HCT116 (cell line): ENCODE measurements at regions not wholly inside any gene's neighbourhood (a gene's known extent, or its start where the extent isn't known, plus 50 kb on each side); places are given as distances from the start of the nearest gene placed in this dataset.

Source experiments
- ATAC-seq: fragments of 200-7000 bp; cut with Tn5 transposase; 2 replicates; pipeline ENCODE4 v1.9.1; 2020; ENCODE audit warnings: mild to moderate bottlenecking, moderate library complexity
- BruUV-seq: library from RNA; stranded (reverse); fragments of 400-500 nt; replicated peaks from 2 replicates; lab custom pipeline; 2021; lab: Mats Ljungman, UMichigan
- CTCF ChIA-PET: fragments of 300-600 bp; sonication (Branson Sonifier 250); formaldehyde crosslinking; loops from one replicate; lab custom pipeline; 2021; ENCODE audit warnings: antibody characterized with exemption; lab: Charles Lee
- POLR2A ChIA-PET: fragments of 300-600, 350-600 bp; sonication (Branson Sonifier 250); formaldehyde crosslinking; loops from one replicate; lab custom pipeline; 2021; ENCODE audit warnings: antibody characterized with exemption; lab: Charles Lee
- RAD21 ChIA-PET, 2 experiments: fragments of 300-600 bp; sonication (Branson Sonifier 250); formaldehyde crosslinking; loops; one replicate each; lab custom pipeline; 2023; ENCODE audit warnings: low total read pairs in 2 of 2; ENCODE audit not compliant: uncharacterized antibody in 2 of 2, unreplicated experiment in 2 of 2, low non-redundant PET in 1 of 2; lab: Charles Lee
- DNase-seq: peaks from one replicate; pipeline ENCODE4 v3.0.0-alpha.2; 2010; ENCODE audit warnings: low read depth, low spot score
- H2AFZ ChIP-seq: fragments of 200-600 bp; shearing (Covaris generic), sonication (generic); 2 replicates; pipeline ENCODE4 v1.6.1; 2017; ENCODE audit warnings: low read depth, mixed run types, mixed read lengths, antibody characterized with exemption, low read length; ENCODE audit not compliant: poor library complexity, severe bottlenecking
- H3K27ac ChIP-seq: 2 replicates; pipeline ENCODE4 v1.5.1; 2012; ENCODE audit warnings: low read depth, low read length
- H3K27me3 ChIP-seq: fragments of 200-600 bp; sonication (generic); 2 replicates; pipeline ENCODE4 v1.6.1; 2016; ENCODE audit warnings: mixed run types, low read length, mixed read lengths; ENCODE audit not compliant: insufficient read depth
- H3K36me3 ChIP-seq, 2 experiments: fragments of 200-500 bp in 1 of 2; fragments of 200-600 bp in 1 of 2; sonication (Bioruptor generic) in 1 of 2; sonication (generic) in 1 of 2; 2 replicates each; pipeline versions ENCODE4 v1.5.1 to v1.6.1; 2014 to 2016; ENCODE audit warnings: low read length in 2 of 2, inconsistent platforms in 1 of 2, mixed read lengths in 1 of 2, mixed run types in 1 of 2; ENCODE audit not compliant: insufficient read depth in 2 of 2, control insufficient read depth in 1 of 2
- H3K4me1 ChIP-seq, 2 experiments: fragments of 200-600 bp in 1 of 2; sonication (generic) in 1 of 2; 2 replicates each; pipeline versions ENCODE4 v1.5.1 to v1.6.1; 2012 to 2017; ENCODE audit warnings: low read length in 2 of 2, inconsistent platforms in 1 of 2, mild to moderate bottlenecking in 1 of 2, mixed read lengths in 1 of 2, mixed run types in 1 of 2, moderate library complexity in 1 of 2; ENCODE audit not compliant: insufficient read depth in 2 of 2, control insufficient read depth in 1 of 2
- H3K4me2 ChIP-seq: fragments of 200-600 bp; sonication (generic); 2 replicates; pipeline ENCODE4 v1.6.1; 2017; ENCODE audit warnings: mixed run types, low read length, mixed read lengths
- H3K4me3 ChIP-seq, 2 experiments: fragments of 200-600 bp in 1 of 2; sonication (generic) in 1 of 2; replicated peaks in 1 of 2; 2 replicates each; pipeline ENCODE4 v1.5.1; 2011 to 2016; ENCODE audit warnings: low read length in 2 of 2, control low read depth in 1 of 2, low read depth in 1 of 2, mild to moderate bottlenecking in 1 of 2, mixed read lengths in 1 of 2, mixed run types in 1 of 2
- H3K79me2 ChIP-seq: fragments of 200-600 bp; sonication (generic); 2 replicates; pipeline ENCODE4 v1.6.1; 2017; ENCODE audit warnings: mild to moderate bottlenecking, mixed run types, low read length, moderate library complexity, mixed read lengths; ENCODE audit not compliant: insufficient read depth
- H3K9ac ChIP-seq: fragments of 200-600 bp; sonication (generic); 2 replicates; pipeline ENCODE4 v1.6.1; 2016; ENCODE audit warnings: low read length, mixed read lengths
- H3K9me2 ChIP-seq: fragments of 200-600 bp; sonication (generic), shearing (Covaris generic); 2 replicates; pipeline ENCODE4 v1.6.1; 2017; ENCODE audit warnings: mixed run types, mild to moderate bottlenecking, moderate library complexity; ENCODE audit not compliant: insufficient read depth
- H3K9me3 ChIP-seq, 2 experiments: fragments of 200-500 bp in 1 of 2; fragments of 200-600 bp in 1 of 2; sonication (Bioruptor generic) in 1 of 2; sonication (generic) in 1 of 2; 2 replicates each; pipeline ENCODE4 v1.6.1; 2014 to 2017; ENCODE audit warnings: low read length in 2 of 2, mixed read lengths in 2 of 2, inconsistent platforms in 1 of 2, low read depth in 1 of 2, mild to moderate bottlenecking in 1 of 2, mixed run types in 1 of 2, moderate library complexity in 1 of 2; ENCODE audit not compliant: control insufficient read depth in 1 of 2, insufficient read depth in 1 of 2
- H4K20me1 ChIP-seq: fragments of 200-600 bp; sonication (generic), shearing (Covaris generic); 2 replicates; pipeline ENCODE4 v1.6.1; 2017; ENCODE audit warnings: mixed run types, mild to moderate bottlenecking, moderate library complexity; ENCODE audit not compliant: insufficient read depth
- CEBPB ChIP-seq: IDR thresholded peaks from 2 replicates; pipeline ENCODE4 v1.6.1; 2012; ENCODE audit warnings: low read depth
- ELF1 ChIP-seq: IDR thresholded peaks from 2 replicates; pipeline ENCODE4 v1.6.1; 2012; ENCODE audit warnings: low read depth, borderline replicate concordance
- EZH2 ChIP-seq: fragments of 200-600 bp; sonication (generic); IDR thresholded peaks from 2 replicates; pipeline ENCODE4 v1.6.1; 2017; ENCODE audit warnings: antibody characterized with exemption, mixed run types
- EZH2phosphoT487 ChIP-seq: fragments of 200-600 bp; IDR thresholded peaks from 2 replicates; pipeline ENCODE4 v1.6.1; 2018; ENCODE audit warnings: antibody characterized with exemption, borderline replicate concordance
- FOSL1 ChIP-seq: IDR thresholded peaks from 2 replicates; pipeline ENCODE4 v1.6.1; 2012; ENCODE audit warnings: low read depth
- JUND ChIP-seq: IDR thresholded peaks from 2 replicates; pipeline ENCODE4 v1.6.1; 2012
- MAX ChIP-seq: IDR thresholded peaks from 2 replicates; pipeline ENCODE4 v1.6.1; 2012
- POLR2A ChIP-seq: IDR thresholded peaks from 2 replicates; pipeline ENCODE4 v1.7.0; 2011; ENCODE audit warnings: borderline replicate concordance; ENCODE audit not compliant: insufficient read depth, insufficient read length; ENCODE audit errors: extremely low read depth
- POLR2AphosphoS5 ChIP-seq: IDR thresholded peaks from 2 replicates; pipeline ENCODE4 v1.6.1; 2011; ENCODE audit warnings: mild to moderate bottlenecking, low read depth, low read length, moderate library complexity
- RAD21 ChIP-seq: IDR thresholded peaks from 2 replicates; pipeline ENCODE4 v1.6.1; 2012; ENCODE audit warnings: low read depth, mild to moderate bottlenecking
- REST ChIP-seq: IDR thresholded peaks from 2 replicates; pipeline ENCODE4 v1.6.1; 2012; ENCODE audit warnings: low read depth
- SP1 ChIP-seq: IDR thresholded peaks from 2 replicates; pipeline ENCODE4 v1.6.1; 2012; ENCODE audit warnings: low read depth
- SRF ChIP-seq: IDR thresholded peaks from 2 replicates; pipeline ENCODE4 v1.6.1; 2012; ENCODE audit warnings: low read depth
- TCF7L2 ChIP-seq: IDR thresholded peaks from 2 replicates; pipeline ENCODE4 v1.7.0; 2011; ENCODE audit warnings: borderline replicate concordance, inconsistent platforms; ENCODE audit not compliant: insufficient read depth, insufficient read length; ENCODE audit errors: extremely low read depth
- YY1 ChIP-seq: IDR thresholded peaks from 2 replicates; pipeline ENCODE4 v1.6.1; 2011; ENCODE audit warnings: low read length, low read depth, moderate library complexity, mild to moderate bottlenecking; ENCODE audit not compliant: insufficient replicate concordance; ENCODE audit errors: extremely low read depth
- ZFX ChIP-seq: fragments of 450-650 bp; IDR thresholded peaks from 2 replicates; pipeline ENCODE4 v1.6.1; 2017
- ZNF274 ChIP-seq: fragments of 200-500 bp; sonication (Bioruptor generic); IDR thresholded peaks from 2 replicates; pipeline ENCODE4 v1.6.1; 2014; ENCODE audit warnings: mild to moderate bottlenecking, low read depth, low read length, inconsistent platforms
- intact Hi-C: fragments of 100-400 bp; cut with micrococcal nuclease; formaldehyde crosslinking; loops from 2 replicates; pipeline ENCODE4 v1.10.0; 2022

GRCh38 chr5:33023649-33024048 lies 312.5 kb downstream of the NPR3 start:
- Histone ChIP-seq H3K4me3 (no peak overlapping the region), H3K79me2 (no peaks in the 10 kb centered on the region), H3K4me1 (no peaks in the 10 kb centered on the region), H3K36me3 (no peaks in the 10 kb centered on the region), H3K9me3 (no peaks in the 10 kb centered on the region), H3K9ac (no peak overlapping the region), H2AFZ (no peak overlapping the region), H3K4me2 (no peak overlapping the region), H3K27ac (no peak overlapping the region), H3K9me2 (no peaks in the 10 kb centered on the region), H4K20me1 (no peaks in the 10 kb centered on the region), H3K27me3 (no peaks in the 10 kb centered on the region)
- TF ChIP-seq SRF = no peak
- TF ChIP-seq EZH2 = no peak
- no peak for TF ChIP-seq ELF1
- no peak for TF ChIP-seq YY1
- no peak for TF ChIP-seq ZNF274
- TF ChIP-seq MAX = no peak
- no peak for TF ChIP-seq POLR2AphosphoS5
- TF ChIP-seq CEBPB = no peak
- no peak for TF ChIP-seq EZH2phosphoT487
- no peak for TF ChIP-seq FOSL1
- ATAC-seq (no peak), DNase-seq (no peak)
- POLR2A ChIA-PET = no interaction called here
- intact Hi-C loops = no loop called here
- RAD21 ChIA-PET = no interaction called here
- no TSS peak for BruUV-seq
- CTCF ChIA-PET = no interaction called here

GRCh38 chr5:33032271-33033070 lies 321.4 kb downstream of the NPR3 start:
- ATAC-seq = no peak
- no peak overlapping the region for H3K4me3 ChIP-seq
- H4K20me1 ChIP-seq = no peaks in the 10 kb centered on the region
- no peak overlapping the region for H3K27ac ChIP-seq
- no TSS peak for BruUV-seq
- no peaks in the 10 kb centered on the region for H3K36me3 ChIP-seq
- intact Hi-C loops = no loop called here
- no peak overlapping the region for H3K4me2 ChIP-seq
- POLR2A ChIA-PET = no interaction called here
- RAD21 ChIA-PET = no interaction called here
- no peaks in the 10 kb centered on the region for H3K4me1 ChIP-seq
- DNase-seq = no peak
- no peaks in the 10 kb centered on the region for H3K27me3 ChIP-seq
- H3K9ac ChIP-seq = no peak overlapping the region
- no peaks in the 10 kb centered on the region for H3K9me2 ChIP-seq
- H3K79me2 ChIP-seq = no peaks in the 10 kb centered on the region
- no peak overlapping the region for H2AFZ ChIP-seq
- CTCF ChIA-PET = no interaction called here
- no peaks in the 10 kb centered on the region for H3K9me3 ChIP-seq
- TF ChIP-seq POLR2AphosphoS5 (no peak), SP1 (no peak), MAX (no peak), TCF7L2 (no peak), POLR2A (no peak), JUND (no peak), REST (no peak), SRF (no peak), ZFX (no peak), EZH2 (no peak), RAD21 (no peak), ZNF274 (no peak)
